K562 (cell line): ENCODE measurements at regions not wholly inside any gene's neighbourhood (a gene's known extent, or its start where the extent isn't known, plus 50 kb on each side); places are given as distances from the start of the nearest gene placed in this dataset.
A peak's percentile ranks its signal among the peaks of the same experiment; 100 is the strongest.

Source experiments
- ATAC-seq: fragments of 200-7000 bp; cut with Tn5 transposase; 3 replicates; pipeline ENCODE4 v1.9.1; 2020; ENCODE audit warnings: moderate library complexity
- BruUV-seq: library from RNA; stranded (reverse); fragments of 400-500 nt; replicated peaks from 2 replicates; lab custom pipeline; 2021; lab: Mats Ljungman, UMichigan
- CTCF ChIA-PET: fragments of 300-600 bp; formaldehyde crosslinking; extraction: SDS; loops from one replicate; lab custom pipeline; 2021; ENCODE audit warnings: low intra/inter-chr PET ratio; lab: Yijun Ruan, JAX
- POLR2A ChIA-PET: fragments of 300-600, 350-650 bp; sonication (Branson Sonifier 250); formaldehyde crosslinking; extraction: SDS; loops from one replicate; lab custom pipeline; 2021; ENCODE audit warnings: antibody characterized with exemption, inconsistent platforms; lab: Yijun Ruan, JAX
- DNase-seq, 4 experiments: peaks; one replicate each; pipeline versions ENCODE4 v3.0.0 to v3.0.0-alpha.2; 2011 to 2018; ENCODE audit warnings: low spot score in 3 of 4, mixed read lengths in 3 of 4; ENCODE audit errors: extremely low read depth in 1 of 4
- FAIRE-seq: peaks from 2 replicates; lab custom pipeline; 2011; peaks lifted over from hg19 to GRCh38; lab: Jason Lieb, UNC
- H2AFZ ChIP-seq: 2 replicates; pipeline ENCODE4 v1.6.0; 2011; ENCODE audit warnings: low read depth, low read length, control low read depth, inconsistent platforms
- H3K27ac ChIP-seq: fragments of 200-600 bp; 3 replicates; pipeline ENCODE4 v1.8.0; 2011; ENCODE audit warnings: low read depth, mild to moderate bottlenecking, control low read depth, inconsistent platforms, low read length, moderate library complexity, mixed read lengths; ENCODE audit errors: extremely low read depth
- H3K27me3 ChIP-seq, 2 experiments: fragments of 300-600 bp in 1 of 2; 2 replicates in 1 of 2; 3 replicates in 1 of 2; pipeline versions ENCODE4 v1.6.0 to v1.8.0; 2011; ENCODE audit warnings: inconsistent platforms in 2 of 2, low read length in 2 of 2, mild to moderate bottlenecking in 1 of 2, mixed read lengths in 1 of 2, moderate library complexity in 1 of 2; ENCODE audit not compliant: control insufficient read depth in 2 of 2, insufficient read depth in 2 of 2
- H3K36me3 ChIP-seq: fragments of 300-600 bp; 3 replicates; pipeline ENCODE4 v1.8.0; 2011; ENCODE audit warnings: mild to moderate bottlenecking, low read length, inconsistent platforms; ENCODE audit not compliant: control insufficient read depth, insufficient read depth
- H3K4me1 ChIP-seq, 2 experiments: fragments of 200-600 bp in 1 of 2; replicated peaks in 1 of 2; 2 replicates in 1 of 2; 3 replicates in 1 of 2; pipeline versions ENCODE4 v1.5.1 to v1.8.0; 2011; ENCODE audit warnings: inconsistent platforms in 2 of 2, low read length in 2 of 2, mild to moderate bottlenecking in 1 of 2, mixed read lengths in 1 of 2, moderate library complexity in 1 of 2; ENCODE audit not compliant: control insufficient read depth in 2 of 2, insufficient read depth in 2 of 2
- H3K4me2 ChIP-seq: 2 replicates; pipeline ENCODE4 v1.6.1; 2011; ENCODE audit warnings: low read length, control low read depth, inconsistent platforms, mixed read lengths; ENCODE audit not compliant: insufficient read depth
- H3K4me3 ChIP-seq: fragments of 200-600 bp; sonication (generic), shearing (Covaris generic); 2 replicates; pipeline ENCODE4 v1.5.1; 2016; ENCODE audit warnings: control low read depth, inconsistent platforms
- H3K79me2 ChIP-seq: fragments of 200-600 bp; 3 replicates; pipeline ENCODE4 v1.8.0; 2011; ENCODE audit warnings: low read length, inconsistent platforms; ENCODE audit not compliant: control insufficient read depth, insufficient read depth
- H3K9ac ChIP-seq, 2 experiments: 2 replicates each; pipeline versions ENCODE4 v1.6.0 to v1.6.1; 2011; ENCODE audit warnings: low read depth in 2 of 2, low read length in 2 of 2, control low read depth in 1 of 2, inconsistent platforms in 1 of 2, mild to moderate bottlenecking in 1 of 2, mixed read lengths in 1 of 2; ENCODE audit not compliant: insufficient read depth in 1 of 2
- H3K9me1 ChIP-seq: one replicate; pipeline ENCODE4 v1.6.0; 2011; ENCODE audit warnings: inconsistent platforms, mild to moderate bottlenecking, low read length, moderate library complexity; ENCODE audit not compliant: control insufficient read depth, insufficient read depth
- H3K9me3 ChIP-seq: replicated peaks from 2 replicates; pipeline ENCODE4 v1.5.1; 2011; ENCODE audit warnings: low read depth, low read length, inconsistent platforms; ENCODE audit not compliant: control insufficient read depth, insufficient read depth
- H4K20me1 ChIP-seq: replicated peaks from 2 replicates; pipeline ENCODE4 v1.6.1; 2011; ENCODE audit warnings: low read length, inconsistent platforms, mixed read lengths; ENCODE audit not compliant: control insufficient read depth, insufficient read depth
- ADNP ChIP-seq: fragments of 200-800 bp; sonication (Bioruptor generic); IDR thresholded peaks from 2 replicates; pipeline ENCODE4 v1.6.1; 2016; ENCODE audit warnings: missing genetic modification characterization, missing compliant biosample characterization
- CBX1 ChIP-seq: sonication (generic); IDR thresholded peaks from 2 replicates; pipeline ENCODE4 v1.6.1; 2016; ENCODE audit warnings: antibody characterized with exemption, low read depth, mild to moderate bottlenecking
- GATAD2B ChIP-seq: fragments of 450-650 bp; IDR thresholded peaks from 2 replicates; pipeline ENCODE4 v1.6.1; 2017; ENCODE audit warnings: mild to moderate bottlenecking, borderline replicate concordance
- HBP1 ChIP-seq: fragments of 450-650 bp; formaldehyde crosslinking; IDR thresholded peaks from 2 replicates; pipeline ENCODE4 v1.4.0; 2022; ENCODE audit warnings: missing genetic modification characterization
- HCFC1 ChIP-seq: IDR thresholded peaks from 2 replicates; pipeline ENCODE4 v1.6.1; 2012; ENCODE audit warnings: low read depth, low read length, improper control_type of control experiment
- MNT ChIP-seq, 2 experiments: fragments of 450-650 bp; conservative IDR thresholded peaks; 2 replicates each; pipeline ENCODE4 v1.6.1; 2017; ENCODE audit warnings: mild to moderate bottlenecking in 2 of 2, moderate library complexity in 2 of 2
- ZBTB40 ChIP-seq, 2 experiments: fragments of 450-650 bp in 1 of 2; sonication (generic) in 1 of 2; formaldehyde crosslinking in 1 of 2; IDR thresholded peaks; 2 replicates each; pipeline versions ENCODE4 v1.7.1 to v1.9.0; 2016 to 2022; ENCODE audit warnings: inconsistent platforms in 1 of 2, mild to moderate bottlenecking in 1 of 2, missing genetic modification reagents in 1 of 2
- ZC3H11A ChIP-seq: IDR thresholded peaks from 2 replicates; pipeline ENCODE4 v1.6.1; 2012; ENCODE audit warnings: low read depth, low read length, improper control_type of control experiment
- ZNF655 ChIP-seq: fragments of 250-450 bp; sonication (Bioruptor Pico); IDR thresholded peaks from 2 replicates; pipeline ENCODE4 v1.5.0; 2021
- WGBS: fragments of 100-300 bp; shearing (Covaris generic); methylation state at CpG from one replicate; pipeline ENCODE4 v1.1.6; 2016; ENCODE audit warnings: low coverage, mixed read lengths; ENCODE audit not compliant: insufficient coverage; ENCODE audit errors: missing lambda C conversion rate; 5-methylcytosine and 5-hydroxymethylcytosine counted together
- in situ Hi-C: fragments of 300-500 bp; cut with MboI; formaldehyde crosslinking; loops from 4 replicates; pipeline ENCODE4 v1.15.0; 2018; ENCODE audit warnings: inconsistent platforms, mixed read lengths
- intact Hi-C: fragments of 100-400 bp; cut with micrococcal nuclease; formaldehyde crosslinking; loops from 2 replicates; pipeline ENCODE4 v1.14.2; 2022

GRCh38 chr12:124465473-124465872 is 101.9 kb downstream of the NCOR2 start:
- Histone ChIP-seq H3K79me2 (no peaks in the 10 kb centered on the region), H3K9me3 (peaks cover 7% of the 10 kb centered on the region; the same call in 1 of the 2 replicates), H3K36me3 (peaks cover 43% of the 10 kb centered on the region; the same call in 2 of the 3 replicates), H3K4me1 (peaks cover 0 to 16% of the 10 kb centered on the region in 2 experiments; a peak in 1 of 5 replicates), H3K4me3 (no peak overlapping the region), H2AFZ (no peak overlapping the region), H3K9ac (no peak overlapping the region), H3K4me2 (no peak overlapping the region), H3K9me1 (no peaks in the 10 kb centered on the region), H4K20me1 (no peaks in the 10 kb centered on the region), H3K27ac (no peak overlapping the region), H3K27me3 (no peaks in the 10 kb centered on the region)
- in situ Hi-C loops (no loop called here), intact Hi-C loops (no loop called here)
- WGBS, result 100% methylated on average over 1 of the region's 1 CpG
- POLR2A ChIA-PET, result interaction anchor here (0.7 kb wide), 1 partner anchor 539 kb away, joined by 3 read pairs; no protein-coding TSS in a partner anchor
- DNase-seq, result no peak
- no TSS peak for BruUV-seq
- ATAC-seq, result no peak
- FAIRE-seq, result no peak
- CTCF ChIA-PET, result no interaction called here
- no peak for TF ChIP-seq HCFC1
- no peak for TF ChIP-seq MNT (conservative IDR thresholded peaks at IDR 0.05)
- TF ChIP-seq GATAD2B, result no peak
- no peak for TF ChIP-seq ZNF655 (CRISPR knock-in tag)
- peak; percentile 35; the same call in 1 of the 2 replicates for TF ChIP-seq CBX1
- TF ChIP-seq HBP1 (CRISPR knock-in tag), result no peak
- peak; percentile 80 for TF ChIP-seq ADNP (tag)
- TF ChIP-seq ZBTB40 (IDR thresholded peaks at IDR 0.05), result no peak
- no peak for TF ChIP-seq ZBTB40 (CRISPR knock-in tag; IDR thresholded peaks at IDR 0.05)
- TF ChIP-seq ZC3H11A, result no peak
